Endothelial cell of umbilical vein (primary cell): ENCODE measurements at regions not wholly inside any gene's neighbourhood (a gene's known extent, or its start where the extent isn't known, plus 50 kb on each side); places are given as distances from the start of the nearest gene placed in this dataset.

Experiments used
- BruUV-seq: library from RNA; stranded (reverse); fragments of 400-500 nt; replicated peaks from 2 replicates; lab custom pipeline; 2021; lab: Mats Ljungman, UMichigan
- CTCF ChIA-PET: fragments of 300-600, 350-600 bp; sonication (Branson Sonifier 250); formaldehyde crosslinking; loops from one replicate; lab custom pipeline; 2021; ENCODE audit warnings: antibody characterized with exemption, inconsistent platforms; lab: Charles Lee
- POLR2A ChIA-PET: fragments of 300-600, 350-600 bp; sonication (Branson Sonifier 250); formaldehyde crosslinking; loops from one replicate; lab custom pipeline; 2021; ENCODE audit warnings: antibody characterized with exemption, inconsistent platforms; lab: Charles Lee
- DNase-seq: peaks from one replicate; pipeline ENCODE4 v3.0.0-alpha.2; 2011; ENCODE audit warnings: low read depth, low spot score
- FAIRE-seq: peaks from 2 replicates; lab custom pipeline; 2011; peaks lifted over from hg19 to GRCh38; lab: Jason Lieb, UNC
- H2AFZ ChIP-seq: 2 replicates; pipeline ENCODE4 v1.6.0; 2012; ENCODE audit warnings: low read depth, low read length, control low read depth, inconsistent platforms
- H3K27ac ChIP-seq: 2 replicates; pipeline ENCODE4 v1.5.1; 2011; ENCODE audit warnings: low read depth, mild to moderate bottlenecking, control low read depth, low read length, moderate library complexity; ENCODE audit not compliant: insufficient read depth
- H3K27me3 ChIP-seq, 2 experiments: 2 replicates each; pipeline versions ENCODE4 v1.6.0 to v1.6.1; 2011; ENCODE audit warnings: low read length in 2 of 2, mixed read lengths in 1 of 2; ENCODE audit not compliant: control insufficient read depth in 2 of 2, insufficient read depth in 2 of 2
- H3K36me3 ChIP-seq, 2 experiments: 2 replicates in 1 of 2; 3 replicates in 1 of 2; pipeline ENCODE4 v1.5.1; 2011; ENCODE audit warnings: low read length in 2 of 2, mild to moderate bottlenecking in 1 of 2, moderate library complexity in 1 of 2; ENCODE audit not compliant: control insufficient read depth in 2 of 2, insufficient read depth in 2 of 2; ENCODE audit errors: extremely low read depth in 1 of 2
- H3K4me1 ChIP-seq: 3 replicates; pipeline ENCODE4 v1.5.1; 2011; ENCODE audit warnings: mild to moderate bottlenecking, low read length; ENCODE audit not compliant: control insufficient read depth, insufficient read depth; ENCODE audit errors: extremely low read depth
- H3K4me2 ChIP-seq: 2 replicates; pipeline ENCODE4 v1.6.1; 2011; ENCODE audit warnings: low read length, control low read depth, mixed read lengths; ENCODE audit not compliant: insufficient read depth
- H3K4me3 ChIP-seq, 3 experiments: fragments of 200-600 bp in 1 of 3; sonication (generic), shearing (Covaris generic) in 1 of 3; replicated peaks in 1 of 3; 2 replicates each; pipeline ENCODE4 v1.5.1; 2011 to 2016; ENCODE audit warnings: control low read depth in 3 of 3, low read length in 3 of 3, mild to moderate bottlenecking in 2 of 3, inconsistent platforms in 1 of 3, low read depth in 1 of 3, moderate library complexity in 1 of 3; ENCODE audit not compliant: insufficient read depth in 1 of 3
- H3K79me2 ChIP-seq: 2 replicates; pipeline ENCODE4 v1.6.0; 2012; ENCODE audit warnings: low read length, inconsistent platforms; ENCODE audit not compliant: control insufficient read depth, insufficient read depth
- H3K9ac ChIP-seq: replicated peaks from 2 replicates; pipeline ENCODE3; 2011; ENCODE audit warnings: low read length, control low read depth; ENCODE audit not compliant: insufficient read depth; ENCODE audit errors: extremely low read depth
- H3K9me1 ChIP-seq: replicated peaks from 3 replicates; pipeline ENCODE4 v1.6.0; 2011; ENCODE audit warnings: mild to moderate bottlenecking, low read length; ENCODE audit not compliant: control insufficient read depth, insufficient read depth; ENCODE audit errors: extremely low read depth
- H3K9me3 ChIP-seq: replicated peaks from 2 replicates; pipeline ENCODE4 v1.5.1; 2012; ENCODE audit warnings: low read length, inconsistent platforms; ENCODE audit not compliant: control insufficient read depth, insufficient read depth
- H4K20me1 ChIP-seq: replicated peaks from 2 replicates; pipeline ENCODE3; 2011; ENCODE audit warnings: mild to moderate bottlenecking, low read length; ENCODE audit not compliant: control insufficient read depth, insufficient read depth; ENCODE audit errors: extremely low read depth
- EZH2 ChIP-seq: IDR thresholded peaks from 2 replicates; pipeline ENCODE4 v1.6.1; 2012; ENCODE audit warnings: borderline replicate concordance, low read depth, mild to moderate bottlenecking, moderate library complexity, low read length, inconsistent platforms; ENCODE audit not compliant: severe bottlenecking
- FOS ChIP-seq: IDR thresholded peaks from 2 replicates; pipeline ENCODE4 v1.6.1; 2011; ENCODE audit warnings: mild to moderate bottlenecking, low read length, moderate library complexity, borderline replicate concordance; ENCODE audit not compliant: insufficient read depth
- GATA2 ChIP-seq: IDR thresholded peaks from 2 replicates; pipeline ENCODE4 v1.7.0; 2011; ENCODE audit warnings: low read depth, mild to moderate bottlenecking, moderate library complexity, mixed read lengths, low read length; ENCODE audit not compliant: insufficient read length, insufficient read depth
- JUN ChIP-seq: IDR thresholded peaks from 2 replicates; pipeline ENCODE4 v1.6.1; 2011; ENCODE audit warnings: borderline replicate concordance, low read depth; ENCODE audit not compliant: insufficient read length, insufficient read depth
- MYC ChIP-seq: IDR thresholded peaks from one replicate; pipeline ENCODE4 v1.6.1; 2011; ENCODE audit warnings: mild to moderate bottlenecking, low read depth, low read length
- POLR2A ChIP-seq: IDR thresholded peaks from 2 replicates; pipeline ENCODE4 v1.6.1; 2012; ENCODE audit warnings: low read depth, mild to moderate bottlenecking, control low read depth, low read length
- POLR2AphosphoS5 ChIP-seq: IDR thresholded peaks from 2 replicates; pipeline ENCODE4 v1.6.1; 2012; ENCODE audit warnings: low read depth, mild to moderate bottlenecking, control low read depth, low read length, moderate library complexity; ENCODE audit not compliant: insufficient read depth
- dilution Hi-C: fragments of 300-500 bp; cut with MboI; formaldehyde crosslinking; loops from one replicate; pipeline ENCODE4 v1.15.0; 2019; ENCODE audit warnings: low sequenced_read_pairs; ENCODE audit not compliant: extremely low pct_ligation_motif_present
- intact Hi-C: fragments of 100-400 bp; cut with micrococcal nuclease; formaldehyde crosslinking; loops from one replicate; pipeline ENCODE4 v1.10.0; 2022
- TF ChIP-seq, protein P1 (sequence below), 2 donors: IDR thresholded peaks; 1 replicate in 1 of 2; 2 replicates in 1 of 2; pipeline ENCODE4 v1.5.1; 2011; ENCODE audit warnings: low read length in 2 of 2, mild to moderate bottlenecking in 2 of 2, moderate library complexity in 2 of 2, control low read depth in 1 of 2, inconsistent platforms in 1 of 2, low read depth in 1 of 2; ENCODE audit not compliant: insufficient read depth in 1 of 2; ENCODE audit errors: extremely low read depth in 1 of 2
- TF ChIP-seq, protein P2 (sequence below): IDR thresholded peaks from 2 replicates; pipeline ENCODE4 v1.6.1; 2011; ENCODE audit not compliant: insufficient read depth, insufficient read length

DNA sequence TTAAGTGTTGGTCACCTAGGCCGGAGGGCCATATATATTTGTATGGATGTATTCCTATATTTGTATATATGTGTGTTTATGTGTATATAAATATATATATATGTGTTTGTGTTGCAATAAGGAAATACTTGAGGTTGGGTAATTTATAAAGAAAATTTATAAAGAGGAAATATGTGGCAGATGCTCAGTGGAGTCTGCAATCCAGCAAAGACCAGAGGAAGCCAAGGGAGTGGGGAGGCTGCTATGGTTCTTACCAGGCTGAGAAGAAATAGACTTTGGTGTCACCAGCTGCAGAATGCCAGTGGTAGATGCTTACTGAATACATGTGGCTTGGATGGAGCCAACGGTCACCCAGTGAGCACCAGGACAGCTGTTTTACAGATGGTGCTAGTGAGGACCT, 97.4 kb upstream of the ELOVL5 start:
- Histone ChIP-seq H2AFZ (no peak overlapping the region), H3K9me3 (no peaks in the 10 kb centered on the region), H3K4me1 (no peaks in the 10 kb centered on the region), H3K27me3 (peaks cover 2 to 6% of the 10 kb centered on the region in 2 experiments), H3K4me3 (no peak overlapping the region), H3K79me2 (no peaks in the 10 kb centered on the region), H3K36me3 (no peaks in the 10 kb centered on the region), H3K27ac (no peak overlapping the region), H3K9ac (no peak overlapping the region), H4K20me1 (no peaks in the 10 kb centered on the region), H3K9me1 (no peaks in the 10 kb centered on the region), H3K4me2 (no peak overlapping the region)
- dilution Hi-C loops = no loop called here
- no peak for FAIRE-seq
- ChIA-PET CTCF (interaction anchor here (0.9 kb wide), 1 partner anchor 9 kb away, joined by 3 read pairs; no protein-coding TSS in a partner anchor), POLR2A (no interaction called here)
- TF ChIP-seq, protein P1, sequence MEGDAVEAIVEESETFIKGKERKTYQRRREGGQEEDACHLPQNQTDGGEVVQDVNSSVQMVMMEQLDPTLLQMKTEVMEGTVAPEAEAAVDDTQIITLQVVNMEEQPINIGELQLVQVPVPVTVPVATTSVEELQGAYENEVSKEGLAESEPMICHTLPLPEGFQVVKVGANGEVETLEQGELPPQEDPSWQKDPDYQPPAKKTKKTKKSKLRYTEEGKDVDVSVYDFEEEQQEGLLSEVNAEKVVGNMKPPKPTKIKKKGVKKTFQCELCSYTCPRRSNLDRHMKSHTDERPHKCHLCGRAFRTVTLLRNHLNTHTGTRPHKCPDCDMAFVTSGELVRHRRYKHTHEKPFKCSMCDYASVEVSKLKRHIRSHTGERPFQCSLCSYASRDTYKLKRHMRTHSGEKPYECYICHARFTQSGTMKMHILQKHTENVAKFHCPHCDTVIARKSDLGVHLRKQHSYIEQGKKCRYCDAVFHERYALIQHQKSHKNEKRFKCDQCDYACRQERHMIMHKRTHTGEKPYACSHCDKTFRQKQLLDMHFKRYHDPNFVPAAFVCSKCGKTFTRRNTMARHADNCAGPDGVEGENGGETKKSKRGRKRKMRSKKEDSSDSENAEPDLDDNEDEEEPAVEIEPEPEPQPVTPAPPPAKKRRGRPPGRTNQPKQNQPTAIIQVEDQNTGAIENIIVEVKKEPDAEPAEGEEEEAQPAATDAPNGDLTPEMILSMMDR (IDR thresholded peaks at IDR 0.05; ENCODE audit: extremely low read depth in 1 of 2, insufficient read depth in 1 of 2, low read depth in 1 of 2, low read length in 2 of 2) = no peak
- no peak for TF ChIP-seq POLR2A
- no peak for TF ChIP-seq MYC
- no peak for TF ChIP-seq GATA2
- no peak for TF ChIP-seq JUN
- no peak for TF ChIP-seq POLR2AphosphoS5
- no peak for TF ChIP-seq FOS
- TF ChIP-seq, protein P2, sequence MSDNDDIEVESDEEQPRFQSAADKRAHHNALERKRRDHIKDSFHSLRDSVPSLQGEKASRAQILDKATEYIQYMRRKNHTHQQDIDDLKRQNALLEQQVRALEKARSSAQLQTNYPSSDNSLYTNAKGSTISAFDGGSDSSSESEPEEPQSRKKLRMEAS = no peak
- no peak for TF ChIP-seq EZH2
- DNase-seq = no peak
- intact Hi-C loops = no loop called here
- BruUV-seq = no TSS peak
